HCT116 (cell line): ENCODE measurements at regions not wholly inside any gene's neighbourhood (a gene's known extent, or its start where the extent isn't known, plus 50 kb on each side); places are given as distances from the start of the nearest gene placed in this dataset.

Source experiments
- ATAC-seq: fragments of 200-7000 bp; cut with Tn5 transposase; 2 replicates; pipeline ENCODE4 v1.9.1; 2020; ENCODE audit warnings: mild to moderate bottlenecking, moderate library complexity
- BruUV-seq: library from RNA; stranded (reverse); fragments of 400-500 nt; replicated peaks from 2 replicates; lab custom pipeline; 2021; lab: Mats Ljungman, UMichigan
- CTCF ChIA-PET: fragments of 300-600 bp; sonication (Branson Sonifier 250); formaldehyde crosslinking; loops from one replicate; lab custom pipeline; 2021; ENCODE audit warnings: antibody characterized with exemption; lab: Charles Lee
- POLR2A ChIA-PET: fragments of 300-600, 350-600 bp; sonication (Branson Sonifier 250); formaldehyde crosslinking; loops from one replicate; lab custom pipeline; 2021; ENCODE audit warnings: antibody characterized with exemption; lab: Charles Lee
- RAD21 ChIA-PET, 2 experiments: fragments of 300-600 bp; sonication (Branson Sonifier 250); formaldehyde crosslinking; loops; one replicate each; lab custom pipeline; 2023; ENCODE audit warnings: low total read pairs in 2 of 2; ENCODE audit not compliant: uncharacterized antibody in 2 of 2, unreplicated experiment in 2 of 2, low non-redundant PET in 1 of 2; lab: Charles Lee
- DNase-seq: peaks from one replicate; pipeline ENCODE4 v3.0.0-alpha.2; 2010; ENCODE audit warnings: low read depth, low spot score
- H2AFZ ChIP-seq: fragments of 200-600 bp; shearing (Covaris generic), sonication (generic); 2 replicates; pipeline ENCODE4 v1.6.1; 2017; ENCODE audit warnings: low read depth, mixed run types, mixed read lengths, antibody characterized with exemption, low read length; ENCODE audit not compliant: poor library complexity, severe bottlenecking
- H3K27ac ChIP-seq: 2 replicates; pipeline ENCODE4 v1.5.1; 2012; ENCODE audit warnings: low read depth, low read length
- H3K27me3 ChIP-seq: fragments of 200-600 bp; sonication (generic); 2 replicates; pipeline ENCODE4 v1.6.1; 2016; ENCODE audit warnings: mixed run types, low read length, mixed read lengths; ENCODE audit not compliant: insufficient read depth
- H3K36me3 ChIP-seq, 2 experiments: fragments of 200-500 bp in 1 of 2; fragments of 200-600 bp in 1 of 2; sonication (Bioruptor generic) in 1 of 2; sonication (generic) in 1 of 2; 2 replicates each; pipeline versions ENCODE4 v1.5.1 to v1.6.1; 2014 to 2016; ENCODE audit warnings: low read length in 2 of 2, inconsistent platforms in 1 of 2, mixed read lengths in 1 of 2, mixed run types in 1 of 2; ENCODE audit not compliant: insufficient read depth in 2 of 2, control insufficient read depth in 1 of 2
- H3K4me1 ChIP-seq, 2 experiments: fragments of 200-600 bp in 1 of 2; sonication (generic) in 1 of 2; 2 replicates each; pipeline versions ENCODE4 v1.5.1 to v1.6.1; 2012 to 2017; ENCODE audit warnings: low read length in 2 of 2, inconsistent platforms in 1 of 2, mild to moderate bottlenecking in 1 of 2, mixed read lengths in 1 of 2, mixed run types in 1 of 2, moderate library complexity in 1 of 2; ENCODE audit not compliant: insufficient read depth in 2 of 2, control insufficient read depth in 1 of 2
- H3K4me2 ChIP-seq: fragments of 200-600 bp; sonication (generic); 2 replicates; pipeline ENCODE4 v1.6.1; 2017; ENCODE audit warnings: mixed run types, low read length, mixed read lengths
- H3K4me3 ChIP-seq, 2 experiments: fragments of 200-600 bp in 1 of 2; sonication (generic) in 1 of 2; replicated peaks in 1 of 2; 2 replicates each; pipeline ENCODE4 v1.5.1; 2011 to 2016; ENCODE audit warnings: low read length in 2 of 2, control low read depth in 1 of 2, low read depth in 1 of 2, mild to moderate bottlenecking in 1 of 2, mixed read lengths in 1 of 2, mixed run types in 1 of 2
- H3K79me2 ChIP-seq: fragments of 200-600 bp; sonication (generic); 2 replicates; pipeline ENCODE4 v1.6.1; 2017; ENCODE audit warnings: mild to moderate bottlenecking, mixed run types, low read length, moderate library complexity, mixed read lengths; ENCODE audit not compliant: insufficient read depth
- H3K9ac ChIP-seq: fragments of 200-600 bp; sonication (generic); 2 replicates; pipeline ENCODE4 v1.6.1; 2016; ENCODE audit warnings: low read length, mixed read lengths
- H3K9me2 ChIP-seq: fragments of 200-600 bp; sonication (generic), shearing (Covaris generic); 2 replicates; pipeline ENCODE4 v1.6.1; 2017; ENCODE audit warnings: mixed run types, mild to moderate bottlenecking, moderate library complexity; ENCODE audit not compliant: insufficient read depth
- H3K9me3 ChIP-seq, 2 experiments: fragments of 200-500 bp in 1 of 2; fragments of 200-600 bp in 1 of 2; sonication (Bioruptor generic) in 1 of 2; sonication (generic) in 1 of 2; 2 replicates each; pipeline ENCODE4 v1.6.1; 2014 to 2017; ENCODE audit warnings: low read length in 2 of 2, mixed read lengths in 2 of 2, inconsistent platforms in 1 of 2, low read depth in 1 of 2, mild to moderate bottlenecking in 1 of 2, mixed run types in 1 of 2, moderate library complexity in 1 of 2; ENCODE audit not compliant: control insufficient read depth in 1 of 2, insufficient read depth in 1 of 2
- H4K20me1 ChIP-seq: fragments of 200-600 bp; sonication (generic), shearing (Covaris generic); 2 replicates; pipeline ENCODE4 v1.6.1; 2017; ENCODE audit warnings: mixed run types, mild to moderate bottlenecking, moderate library complexity; ENCODE audit not compliant: insufficient read depth
- ATF3 ChIP-seq: IDR thresholded peaks from 2 replicates; pipeline ENCODE4 v1.6.1; 2012
- CBX3 ChIP-seq: IDR thresholded peaks from 2 replicates; pipeline ENCODE4 v1.6.1; 2012; ENCODE audit warnings: low read depth
- EGR1 ChIP-seq: IDR thresholded peaks from 2 replicates; pipeline ENCODE4 v1.6.1; 2012; ENCODE audit warnings: low read depth
- ELF1 ChIP-seq: IDR thresholded peaks from 2 replicates; pipeline ENCODE4 v1.6.1; 2012; ENCODE audit warnings: low read depth, borderline replicate concordance
- EZH2 ChIP-seq: fragments of 200-600 bp; sonication (generic); IDR thresholded peaks from 2 replicates; pipeline ENCODE4 v1.6.1; 2017; ENCODE audit warnings: antibody characterized with exemption, mixed run types
- JUND ChIP-seq: IDR thresholded peaks from 2 replicates; pipeline ENCODE4 v1.6.1; 2012
- POLR2A ChIP-seq: IDR thresholded peaks from 2 replicates; pipeline ENCODE4 v1.7.0; 2011; ENCODE audit warnings: borderline replicate concordance; ENCODE audit not compliant: insufficient read depth, insufficient read length; ENCODE audit errors: extremely low read depth
- RAD21 ChIP-seq: IDR thresholded peaks from 2 replicates; pipeline ENCODE4 v1.6.1; 2012; ENCODE audit warnings: low read depth, mild to moderate bottlenecking
- SIN3A ChIP-seq: IDR thresholded peaks from 2 replicates; pipeline ENCODE4 v1.6.1; 2012; ENCODE audit warnings: low read depth
- SP1 ChIP-seq: IDR thresholded peaks from 2 replicates; pipeline ENCODE4 v1.6.1; 2012; ENCODE audit warnings: low read depth
- YY1 ChIP-seq: IDR thresholded peaks from 2 replicates; pipeline ENCODE4 v1.6.1; 2011; ENCODE audit warnings: low read length, low read depth, moderate library complexity, mild to moderate bottlenecking; ENCODE audit not compliant: insufficient replicate concordance; ENCODE audit errors: extremely low read depth
- ZBTB33 ChIP-seq: IDR thresholded peaks from 2 replicates; pipeline ENCODE4 v1.6.1; 2011; ENCODE audit warnings: mild to moderate bottlenecking, low read length, moderate library complexity; ENCODE audit not compliant: insufficient replicate concordance; ENCODE audit errors: extremely low read depth
- ZFX ChIP-seq: fragments of 450-650 bp; IDR thresholded peaks from 2 replicates; pipeline ENCODE4 v1.6.1; 2017
- intact Hi-C: fragments of 100-400 bp; cut with micrococcal nuclease; formaldehyde crosslinking; loops from 2 replicates; pipeline ENCODE4 v1.10.0; 2022
- TF ChIP-seq, protein P1 (sequence below): IDR thresholded peaks from 2 replicates; pipeline ENCODE4 v1.6.1; 2012; ENCODE audit warnings: low read depth
- TF ChIP-seq, protein P2 (sequence below): IDR thresholded peaks from 2 replicates; pipeline ENCODE4 v1.6.1; 2012

GRCh38 chr2:230660294-230661060, 52.2 kb upstream of the CAB39 start:
- intact Hi-C loops, result no loop called here
- Histone ChIP-seq H2AFZ (no peak overlapping the region), H3K79me2 (no peaks in the 10 kb centered on the region), H3K9ac (no peak overlapping the region), H3K4me1 (peaks cover 0 to 6% of the 10 kb centered on the region in 2 experiments; a peak in 1 of 4 replicates), H3K9me3 (no peaks in the 10 kb centered on the region), H3K9me2 (no peaks in the 10 kb centered on the region), H3K27ac (no peak overlapping the region), H3K36me3 (no peaks in the 10 kb centered on the region), H3K4me3 (no peak overlapping the region), H3K27me3 (no peaks in the 10 kb centered on the region), H4K20me1 (no peaks in the 10 kb centered on the region), H3K4me2 (no peak overlapping the region)
- ChIA-PET POLR2A (no interaction called here), RAD21 (interaction anchor here in 1 of 2 experiments (0.7 kb wide), 1 partner anchor 133 kb away, joined by 3 read pairs; no protein-coding TSS in a partner anchor), CTCF (no interaction called here)
- BruUV-seq, result no TSS peak
- DNase-seq (no peak), ATAC-seq (no peak)
- TF ChIP-seq POLR2A, result no peak
- no peak for TF ChIP-seq ELF1
- no peak for TF ChIP-seq EZH2
- no peak for TF ChIP-seq ZBTB33
- TF ChIP-seq SP1, result no peak
- no peak for TF ChIP-seq CBX3
- no peak for TF ChIP-seq JUND
- no peak for TF ChIP-seq ATF3
- no peak for TF ChIP-seq SIN3A
- TF ChIP-seq EGR1, result no peak
- TF ChIP-seq, protein P1, sequence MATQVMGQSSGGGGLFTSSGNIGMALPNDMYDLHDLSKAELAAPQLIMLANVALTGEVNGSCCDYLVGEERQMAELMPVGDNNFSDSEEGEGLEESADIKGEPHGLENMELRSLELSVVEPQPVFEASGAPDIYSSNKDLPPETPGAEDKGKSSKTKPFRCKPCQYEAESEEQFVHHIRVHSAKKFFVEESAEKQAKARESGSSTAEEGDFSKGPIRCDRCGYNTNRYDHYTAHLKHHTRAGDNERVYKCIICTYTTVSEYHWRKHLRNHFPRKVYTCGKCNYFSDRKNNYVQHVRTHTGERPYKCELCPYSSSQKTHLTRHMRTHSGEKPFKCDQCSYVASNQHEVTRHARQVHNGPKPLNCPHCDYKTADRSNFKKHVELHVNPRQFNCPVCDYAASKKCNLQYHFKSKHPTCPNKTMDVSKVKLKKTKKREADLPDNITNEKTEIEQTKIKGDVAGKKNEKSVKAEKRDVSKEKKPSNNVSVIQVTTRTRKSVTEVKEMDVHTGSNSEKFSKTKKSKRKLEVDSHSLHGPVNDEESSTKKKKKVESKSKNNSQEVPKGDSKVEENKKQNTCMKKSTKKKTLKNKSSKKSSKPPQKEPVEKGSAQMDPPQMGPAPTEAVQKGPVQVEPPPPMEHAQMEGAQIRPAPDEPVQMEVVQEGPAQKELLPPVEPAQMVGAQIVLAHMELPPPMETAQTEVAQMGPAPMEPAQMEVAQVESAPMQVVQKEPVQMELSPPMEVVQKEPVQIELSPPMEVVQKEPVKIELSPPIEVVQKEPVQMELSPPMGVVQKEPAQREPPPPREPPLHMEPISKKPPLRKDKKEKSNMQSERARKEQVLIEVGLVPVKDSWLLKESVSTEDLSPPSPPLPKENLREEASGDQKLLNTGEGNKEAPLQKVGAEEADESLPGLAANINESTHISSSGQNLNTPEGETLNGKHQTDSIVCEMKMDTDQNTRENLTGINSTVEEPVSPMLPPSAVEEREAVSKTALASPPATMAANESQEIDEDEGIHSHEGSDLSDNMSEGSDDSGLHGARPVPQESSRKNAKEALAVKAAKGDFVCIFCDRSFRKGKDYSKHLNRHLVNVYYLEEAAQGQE, result no peak
- no peak for TF ChIP-seq RAD21
- no peak for TF ChIP-seq YY1
- TF ChIP-seq, protein P2, sequence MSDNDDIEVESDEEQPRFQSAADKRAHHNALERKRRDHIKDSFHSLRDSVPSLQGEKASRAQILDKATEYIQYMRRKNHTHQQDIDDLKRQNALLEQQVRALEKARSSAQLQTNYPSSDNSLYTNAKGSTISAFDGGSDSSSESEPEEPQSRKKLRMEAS, result no peak
- no peak for TF ChIP-seq ZFX
